Ishikawa (cell line): ENCODE measurements at regions not wholly inside any gene's neighbourhood (a gene's known extent, or its start where the extent isn't known, plus 50 kb on each side); places are given as distances from the start of the nearest gene placed in this dataset.

Source experiments
- CEBPB ChIP-seq: IDR thresholded peaks from 2 replicates; pipeline ENCODE4 v1.6.1; 2012
- EGR1 ChIP-seq: IDR thresholded peaks from 2 replicates; pipeline ENCODE4 v1.6.1; 2012
- EP300 ChIP-seq: IDR thresholded peaks from 2 replicates; pipeline ENCODE4 v1.6.1; 2012; ENCODE audit warnings: borderline replicate concordance
- RAD21 ChIP-seq: IDR thresholded peaks from 2 replicates; pipeline ENCODE4 v1.6.1; 2012; ENCODE audit warnings: low read depth
- YY1 ChIP-seq: IDR thresholded peaks from 2 replicates; pipeline ENCODE4 v1.6.1; 2012; ENCODE audit warnings: low read depth

DNA sequence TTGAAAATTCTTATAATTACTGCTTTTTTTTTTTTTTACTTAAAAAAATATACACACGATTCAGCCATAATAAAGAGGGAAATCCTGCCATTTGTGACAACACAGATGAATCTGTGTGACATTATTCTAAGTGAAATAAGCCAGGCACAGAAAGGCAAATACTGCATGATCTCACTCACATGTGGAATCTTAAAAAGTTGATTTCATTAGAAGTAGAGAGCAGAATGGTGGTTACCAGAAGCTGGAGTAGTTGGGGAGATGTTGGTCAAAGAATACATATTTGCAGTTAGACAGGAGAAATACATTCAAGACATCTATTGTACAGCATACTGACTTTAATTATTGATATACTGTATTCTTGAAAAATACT lies 116.2 kb downstream of the KLF12 start:
- TF ChIP-seq EP300, result no peak
- no peak for TF ChIP-seq YY1
- TF ChIP-seq EGR1, result no peak
- no peak for TF ChIP-seq RAD21
- no peak for TF ChIP-seq CEBPB
